ENCODE measurements at regions not wholly inside any gene's neighbourhood (a gene's known extent, or its start where the extent isn't known, plus 50 kb on each side); places are given as distances from the start of the nearest gene placed in this dataset.

GRCh38 chr12:27382924-27383323 is 50.3 kb downstream of the BMAL2 start:
- no peak for TF ChIP-seq EZH2 (IDR thresholded peaks at IDR 0.05; ENCODE audit: borderline replicate concordance, low read length)
- TF ChIP-seq CTCF (IDR thresholded peaks at IDR 0.05; ENCODE audit: low read length): no peak
